H9 (cell line): ENCODE measurements at regions not wholly inside any gene's neighbourhood (a gene's known extent, or its start where the extent isn't known, plus 50 kb on each side); places are given as distances from the start of the nearest gene placed in this dataset.

Experiments
- DNase-seq: peaks from one replicate; pipeline ENCODE4 v3.0.0-alpha.2; 2017
- H2AFZ ChIP-seq: one replicate; pipeline ENCODE4 v1.6.1; 2013; ENCODE audit warnings: mild to moderate bottlenecking, low read length, control low read depth, moderate library complexity
- H2AK5ac ChIP-seq: 2 replicates; pipeline ENCODE4 v1.6.1; 2013; ENCODE audit warnings: low read length, control low read depth, mixed read lengths; ENCODE audit not compliant: insufficient read length
- H2BK120ac ChIP-seq: one replicate; pipeline ENCODE4 v1.6.1; 2013; ENCODE audit warnings: low read depth, mild to moderate bottlenecking, low read length, control low read depth, inconsistent platforms; ENCODE audit not compliant: poor library complexity, severe bottlenecking
- H2BK12ac ChIP-seq: 2 replicates; pipeline ENCODE4 v1.6.1; 2013; ENCODE audit warnings: low read length, control low read depth, mixed read lengths, low read depth; ENCODE audit not compliant: insufficient read length
- H2BK15ac ChIP-seq: 2 replicates; pipeline ENCODE4 v1.6.1; 2013; ENCODE audit warnings: low read depth, low read length, control low read depth
- H2BK20ac ChIP-seq: one replicate; pipeline ENCODE4 v1.6.1; 2013; ENCODE audit warnings: low read depth, mild to moderate bottlenecking, low read length, control low read depth, inconsistent platforms; ENCODE audit not compliant: poor library complexity, severe bottlenecking
- H2BK5ac ChIP-seq: 2 replicates; pipeline ENCODE4 v1.6.1; 2013; ENCODE audit warnings: low read length, control low read depth, mixed read lengths; ENCODE audit not compliant: insufficient read length
- H3K14ac ChIP-seq: 2 replicates; pipeline ENCODE4 v1.6.1; 2013; ENCODE audit warnings: low read length, control low read depth; ENCODE audit not compliant: insufficient read depth
- H3K18ac ChIP-seq: 2 replicates; pipeline ENCODE4 v1.6.1; 2013; ENCODE audit warnings: low read depth, mild to moderate bottlenecking, mixed read lengths, low read length, control low read depth; ENCODE audit not compliant: insufficient read length
- H3K23ac ChIP-seq: 2 replicates; pipeline ENCODE4 v1.6.1; 2013; ENCODE audit warnings: low read length, control low read depth, mixed read lengths, low read depth; ENCODE audit not compliant: insufficient read length
- H3K23me2 ChIP-seq: 2 replicates; pipeline ENCODE4 v1.6.1; 2013; ENCODE audit warnings: low read depth, mild to moderate bottlenecking, mixed read lengths, low read length, control low read depth; ENCODE audit not compliant: insufficient read length, poor library complexity, severe bottlenecking
- H3K27ac ChIP-seq: 2 replicates; pipeline ENCODE4 v1.5.1; 2013; ENCODE audit warnings: low read length, control low read depth, mixed read lengths, low read depth; ENCODE audit not compliant: insufficient read length
- H3K27me3 ChIP-seq: 2 replicates; pipeline ENCODE4 v1.6.1; 2013; ENCODE audit warnings: low read length, control low read depth, inconsistent platforms; ENCODE audit not compliant: insufficient read depth
- H3K4ac ChIP-seq: 2 replicates; pipeline ENCODE4 v1.6.1; 2013; ENCODE audit warnings: low read depth, mild to moderate bottlenecking, control low read depth, inconsistent platforms, low read length, moderate library complexity
- H3K4me1 ChIP-seq: 2 replicates; pipeline ENCODE4 v1.6.1; 2013; ENCODE audit warnings: low read length, control low read depth, inconsistent platforms; ENCODE audit not compliant: insufficient read depth
- H3K4me2 ChIP-seq: 2 replicates; pipeline ENCODE4 v1.6.1; 2013; ENCODE audit warnings: low read length, control low read depth, mixed read lengths; ENCODE audit not compliant: insufficient read length, insufficient read depth
- H3K56ac ChIP-seq: 2 replicates; pipeline ENCODE4 v1.6.1; 2013; ENCODE audit warnings: low read depth, mild to moderate bottlenecking, mixed read lengths, low read length, control low read depth; ENCODE audit not compliant: insufficient read length
- H3K79me1 ChIP-seq: 2 replicates; pipeline ENCODE4 v1.6.1; 2013; ENCODE audit warnings: low read depth, mild to moderate bottlenecking, moderate library complexity, low read length, control low read depth, inconsistent platforms; ENCODE audit not compliant: insufficient read depth, poor library complexity, severe bottlenecking
- H3K79me2 ChIP-seq: 2 replicates; pipeline ENCODE4 v1.6.1; 2013; ENCODE audit warnings: low read length, control low read depth, inconsistent platforms; ENCODE audit not compliant: insufficient read depth
- H3K9ac ChIP-seq: 2 replicates; pipeline ENCODE4 v1.6.1; 2013; ENCODE audit warnings: low read length, control low read depth, mixed read lengths; ENCODE audit not compliant: insufficient read length; ENCODE audit errors: extremely low read depth
- H3K9me3 ChIP-seq: one replicate; pipeline ENCODE4 v1.6.1; 2013; ENCODE audit warnings: low read depth, low read length, inconsistent platforms; ENCODE audit not compliant: control insufficient read depth
- H3T11ph ChIP-seq: one replicate; pipeline ENCODE4 v1.6.1; 2013; ENCODE audit warnings: mild to moderate bottlenecking, low read length, control low read depth, inconsistent platforms
- H4K20me1 ChIP-seq: one replicate; pipeline ENCODE4 v1.6.1; 2013; ENCODE audit not compliant: control insufficient read depth, insufficient read length, insufficient read depth
- H4K5ac ChIP-seq: 2 replicates; pipeline ENCODE4 v1.6.1; 2013; ENCODE audit warnings: low read depth, mild to moderate bottlenecking, mixed read lengths, low read length, control low read depth; ENCODE audit not compliant: insufficient read length
- H4K8ac ChIP-seq: replicated peaks from 2 replicates; pipeline ENCODE4 v1.6.1; 2013; ENCODE audit warnings: low read length, control low read depth, mixed read lengths, low read depth; ENCODE audit not compliant: insufficient read length
- H4K91ac ChIP-seq: 2 replicates; pipeline ENCODE4 v1.6.1; 2013; ENCODE audit warnings: low read depth, mild to moderate bottlenecking, moderate library complexity, mixed read lengths, low read length, control low read depth; ENCODE audit not compliant: insufficient read length
- H3K27ac Mint-ChIP-seq, 3 experiments: 2 replicates in 2 of 3; 3 replicates in 1 of 3; pipeline ENCODE4 v1.8.0; 2020 to 2021; ENCODE audit warnings: mixed read lengths in 3 of 3, mild to moderate bottlenecking in 1 of 3, moderate library complexity in 1 of 3
- H3K27me3 Mint-ChIP-seq: 2 replicates; pipeline ENCODE4 v1.8.0; 2021; ENCODE audit warnings: low read depth, mild to moderate bottlenecking, moderate library complexity, mixed read lengths
- H3K36me3 Mint-ChIP-seq, 3 experiments: 2 replicates in 2 of 3; 3 replicates in 1 of 3; pipeline ENCODE4 v1.8.0; 2020 to 2021; ENCODE audit warnings: low read depth in 3 of 3, mixed read lengths in 3 of 3; ENCODE audit not compliant: insufficient read depth in 1 of 3
- H3K4me1 Mint-ChIP-seq, 2 experiments: 2 replicates each; pipeline ENCODE4 v1.8.0; 2020; ENCODE audit warnings: mixed read lengths in 2 of 2
- H3K4me3 Mint-ChIP-seq, 2 experiments: 2 replicates in 1 of 2; 3 replicates in 1 of 2; pipeline ENCODE4 v1.8.0; 2020 to 2021; ENCODE audit warnings: mild to moderate bottlenecking in 2 of 2, mixed read lengths in 2 of 2, moderate library complexity in 1 of 2
- H3K9me3 Mint-ChIP-seq, 2 experiments: 2 replicates in 1 of 2; 3 replicates in 1 of 2; pipeline ENCODE4 v1.8.0; 2020; ENCODE audit warnings: mild to moderate bottlenecking in 2 of 2, mixed read lengths in 2 of 2, moderate library complexity in 1 of 2
- CTCF ChIP-seq: fragments of 200-600 bp; sonication (generic); conservative IDR thresholded peaks from 3 replicates; pipeline ENCODE4 v1.8.0; 2021; ENCODE audit warnings: antibody characterized with exemption, mild to moderate bottlenecking
- WGBS: extraction: QIAGEN DNeasy Blood & Tissue Kit; methylation state at CpG from one replicate; pipeline ENCODE4 v1.1.7; 2013; ENCODE audit warnings: missing lambda C conversion rate, low lambda C conversion rate, mixed read lengths; ENCODE audit not compliant: insufficient read length; ENCODE audit errors: extremely low coverage; 5-methylcytosine and 5-hydroxymethylcytosine counted together

GRCh38 chr7:138307633-138308032, 152.4 kb upstream of the TRIM24 start:
- H2BK15ac ChIP-seq, result no peak overlapping the region
- no peaks in the 10 kb centered on the region for H3K79me1 ChIP-seq
- no peak overlapping the region for H2BK20ac ChIP-seq
- no peaks in the 10 kb centered on the region for H3K27me3 ChIP-seq
- no peaks in the 10 kb centered on the region for H4K20me1 ChIP-seq
- WGBS, result no CpG with 5 or more reads among the region's 3 CpGs
- no peak overlapping the region for H2BK12ac ChIP-seq
- no peak overlapping the region for H4K5ac ChIP-seq
- H2BK120ac ChIP-seq, result no peak overlapping the region
- no peak overlapping the region for H2AFZ ChIP-seq
- peaks cover 10 to 12% of the 10 kb centered on the region in 2 experiments for H3K4me1 Mint-ChIP-seq
- no peaks in the 10 kb centered on the region for H3K27me3 Mint-ChIP-seq
- H3K4me3 Mint-ChIP-seq, result no peak overlapping the region
- H3K4me1 ChIP-seq, result no peaks in the 10 kb centered on the region; the same call in 1 of the 2 replicates
- no peaks in the 10 kb centered on the region for H3K9me3 ChIP-seq
- H2AK5ac ChIP-seq, result no peak overlapping the region
- H3K18ac ChIP-seq, result no peak overlapping the region
- H2BK5ac ChIP-seq, result no peak overlapping the region
- DNase-seq, result no peak
- no peak overlapping the region for H3K4ac ChIP-seq
- H3K23me2 ChIP-seq, result no peaks in the 10 kb centered on the region
- no peak overlapping the region for H3T11ph ChIP-seq
- H3K27ac Mint-ChIP-seq, result no peak overlapping the region; a peak in 1 of 7 replicates
- no peak overlapping the region for H3K9ac ChIP-seq
- H4K8ac ChIP-seq, result no peak overlapping the region
- no peaks in the 10 kb centered on the region for H3K79me2 ChIP-seq
- H3K23ac ChIP-seq, result no peak overlapping the region
- no peak overlapping the region for H3K4me2 ChIP-seq
- no peak overlapping the region for H3K56ac ChIP-seq
- H3K36me3 Mint-ChIP-seq, result peaks cover 0 to 5% (median 2%) of the 10 kb centered on the region in 3 experiments; a peak in 5 of 7 replicates
- H3K9me3 Mint-ChIP-seq, result no peaks in the 10 kb centered on the region; a peak in 1 of 5 replicates
- no peak overlapping the region for H3K14ac ChIP-seq
- no peak for TF ChIP-seq CTCF
- H3K27ac ChIP-seq, result no peak overlapping the region
- no peak overlapping the region for H4K91ac ChIP-seq
